Trophoblast cell (in vitro differentiated cells and primary cell): ENCODE measurements at regions not wholly inside any gene's neighbourhood (a gene's known extent, or its start where the extent isn't known, plus 50 kb on each side); places are given as distances from the start of the nearest gene placed in this dataset.

Experiments used
- DNase-seq, 2 donors: peaks; one replicate each; pipeline ENCODE4 v3.0.0-alpha.2; 2016
- H2AFZ ChIP-seq: 2 replicates; pipeline ENCODE4 v1.6.1; 2013; ENCODE audit warnings: low read length, moderate library complexity, mild to moderate bottlenecking; ENCODE audit not compliant: insufficient read depth, poor library complexity
- H2AK5ac ChIP-seq: 2 replicates; pipeline ENCODE4 v1.6.1; 2013; ENCODE audit warnings: mild to moderate bottlenecking, low read length
- H2BK120ac ChIP-seq: 2 replicates; pipeline ENCODE4 v1.6.1; 2013; ENCODE audit warnings: low read length, mild to moderate bottlenecking, moderate library complexity; ENCODE audit not compliant: insufficient read depth, poor library complexity
- H2BK12ac ChIP-seq: 2 replicates; pipeline ENCODE4 v1.6.1; 2013; ENCODE audit warnings: mild to moderate bottlenecking, low read length, moderate library complexity
- H2BK5ac ChIP-seq: 2 replicates; pipeline ENCODE4 v1.6.1; 2013; ENCODE audit warnings: low read length, low read depth, moderate library complexity, mild to moderate bottlenecking; ENCODE audit not compliant: poor library complexity
- H3K14ac ChIP-seq: 2 replicates; pipeline ENCODE4 v1.6.1; 2013; ENCODE audit warnings: mild to moderate bottlenecking, low read length
- H3K18ac ChIP-seq: 2 replicates; pipeline ENCODE4 v1.6.1; 2013; ENCODE audit warnings: mild to moderate bottlenecking, low read length
- H3K23ac ChIP-seq: 2 replicates; pipeline ENCODE4 v1.6.1; 2013; ENCODE audit warnings: low read length
- H3K27ac ChIP-seq: 2 replicates; pipeline ENCODE4 v1.5.1; 2013; ENCODE audit warnings: low read depth, mild to moderate bottlenecking, inconsistent platforms, low read length, moderate library complexity
- H3K27me3 ChIP-seq: 2 replicates; pipeline ENCODE4 v1.6.1; 2013; ENCODE audit warnings: inconsistent platforms, mild to moderate bottlenecking, low read length, moderate library complexity; ENCODE audit not compliant: insufficient read depth
- H3K36me3 ChIP-seq, 2 experiments: 1 replicate in 1 of 2; 2 replicates in 1 of 2; pipeline ENCODE4 v1.6.1; 2013; ENCODE audit warnings: low read length in 2 of 2, mild to moderate bottlenecking in 2 of 2, moderate library complexity in 1 of 2; ENCODE audit not compliant: insufficient read depth in 2 of 2, control insufficient read depth in 1 of 2
- H3K4ac ChIP-seq: 2 replicates; pipeline ENCODE4 v1.6.1; 2013; ENCODE audit warnings: low read depth, mild to moderate bottlenecking, low read length, moderate library complexity
- H3K4me1 ChIP-seq, 2 experiments: 1 replicate in 1 of 2; 2 replicates in 1 of 2; pipeline ENCODE4 v1.6.1; 2013; ENCODE audit warnings: low read length in 2 of 2, mild to moderate bottlenecking in 2 of 2, moderate library complexity in 1 of 2; ENCODE audit not compliant: insufficient read depth in 2 of 2, control insufficient read depth in 1 of 2
- H3K4me2 ChIP-seq: 2 replicates; pipeline ENCODE4 v1.6.1; 2013; ENCODE audit warnings: inconsistent platforms, mild to moderate bottlenecking, low read length, moderate library complexity
- H3K4me3 ChIP-seq: 2 replicates; pipeline ENCODE4 v1.5.1; 2013; ENCODE audit warnings: mild to moderate bottlenecking, low read depth, low read length, inconsistent platforms
- H3K79me1 ChIP-seq: one replicate; pipeline ENCODE4 v1.6.1; 2013; ENCODE audit warnings: low read length
- H3K79me2 ChIP-seq: 2 replicates; pipeline ENCODE4 v1.6.1; 2013; ENCODE audit warnings: low read length, mild to moderate bottlenecking; ENCODE audit not compliant: control insufficient read depth, insufficient read depth, poor library complexity
- H3K9ac ChIP-seq: 2 replicates; pipeline ENCODE4 v1.6.1; 2013; ENCODE audit warnings: mild to moderate bottlenecking, low read length
- H3K9me3 ChIP-seq: 2 replicates; pipeline ENCODE4 v1.6.1; 2013; ENCODE audit warnings: low read depth, mild to moderate bottlenecking, control low read depth, inconsistent platforms, low read length; ENCODE audit not compliant: insufficient read depth
- H4K12ac ChIP-seq: 2 replicates; pipeline ENCODE4 v1.6.1; 2013; ENCODE audit warnings: low read depth, mild to moderate bottlenecking, low read length, moderate library complexity
- H4K8ac ChIP-seq: 2 replicates; pipeline ENCODE4 v1.6.1; 2013; ENCODE audit warnings: low read depth, mild to moderate bottlenecking, low read length, moderate library complexity
- H4K91ac ChIP-seq: one replicate; pipeline ENCODE4 v1.6.1; 2013; ENCODE audit warnings: low read depth, mild to moderate bottlenecking, low read length, moderate library complexity
- WGBS: extraction: QIAGEN DNeasy Blood & Tissue Kit; methylation state at CpG from one replicate; pipeline ENCODE4 v1.1.7; 2013; ENCODE audit warnings: missing lambda C conversion rate; ENCODE audit not compliant: insufficient read length, insufficient coverage; ENCODE audit errors: extremely low coverage; 5-methylcytosine and 5-hydroxymethylcytosine counted together

DNA sequence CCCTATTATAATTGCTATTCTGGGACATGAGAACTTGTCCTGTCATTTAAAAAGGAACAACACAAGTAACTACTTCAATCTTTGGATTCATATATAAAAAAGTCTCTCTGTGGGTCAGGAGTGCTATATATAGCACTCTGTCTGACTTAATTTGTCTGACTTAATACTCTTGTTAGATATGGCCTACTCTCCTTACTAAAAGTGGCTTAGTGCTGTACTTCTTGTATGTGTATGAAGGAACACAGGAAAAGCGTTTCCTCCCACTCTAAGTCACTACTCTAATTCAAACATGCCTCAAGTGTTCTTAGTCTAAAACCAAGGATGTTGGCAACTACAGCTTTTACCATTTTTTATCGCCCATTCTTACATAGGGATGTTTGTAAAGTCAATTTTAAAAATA, 255.2 kb upstream of the ROBO1 start:
- H3K4ac ChIP-seq = no peak overlapping the region
- no peaks in the 10 kb centered on the region for H3K79me2 ChIP-seq
- no peak overlapping the region for H3K18ac ChIP-seq
- no peak overlapping the region for H4K91ac ChIP-seq
- no peak overlapping the region for H3K27ac ChIP-seq
- no peaks in the 10 kb centered on the region for H3K27me3 ChIP-seq
- H3K9ac ChIP-seq = no peak overlapping the region
- H2AK5ac ChIP-seq = no peak overlapping the region
- no peak overlapping the region for H3K4me3 ChIP-seq
- H3K4me2 ChIP-seq = no peak overlapping the region
- H3K4me1 ChIP-seq = no peaks in the 10 kb centered on the region
- H2AFZ ChIP-seq = no peak overlapping the region
- H3K9me3 ChIP-seq = no peaks in the 10 kb centered on the region
- no peak overlapping the region for H2BK12ac ChIP-seq
- H2BK5ac ChIP-seq = no peak overlapping the region
- WGBS = no CpG with 5 or more reads among the region's 2 CpGs
- no peak overlapping the region for H4K8ac ChIP-seq
- H4K12ac ChIP-seq = no peak overlapping the region
- no peak overlapping the region for H3K23ac ChIP-seq
- H3K36me3 ChIP-seq = no peaks in the 10 kb centered on the region
- no peak for DNase-seq
- no peak overlapping the region for H2BK120ac ChIP-seq
- H3K14ac ChIP-seq = no peak overlapping the region
- no peaks in the 10 kb centered on the region for H3K79me1 ChIP-seq

DNA sequence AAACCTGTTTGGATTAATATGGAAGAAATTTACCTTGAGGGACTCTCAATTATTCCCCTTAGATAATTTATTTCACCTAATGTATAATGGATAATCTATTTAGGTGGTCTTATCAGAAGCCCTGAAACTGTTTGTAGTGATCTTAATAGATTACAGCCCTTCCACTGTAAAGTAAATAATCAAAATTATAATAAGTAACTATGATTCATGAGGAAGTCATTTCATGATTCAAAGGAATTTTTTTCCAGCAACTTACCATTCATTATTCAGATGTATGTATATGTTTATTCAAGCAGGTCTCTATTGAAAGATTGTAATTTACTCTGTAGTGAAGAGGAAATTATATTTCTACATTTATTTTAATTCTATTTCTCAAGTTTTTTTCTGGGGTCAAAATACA, 250.6 kb upstream of the ROBO1 start:
- no peaks in the 10 kb centered on the region for H3K27me3 ChIP-seq
- no peak overlapping the region for H2BK12ac ChIP-seq
- H3K9ac ChIP-seq = no peak overlapping the region
- no peak overlapping the region for H3K4ac ChIP-seq
- H2BK5ac ChIP-seq = no peak overlapping the region
- no peaks in the 10 kb centered on the region for H3K36me3 ChIP-seq
- H2AK5ac ChIP-seq = no peak overlapping the region
- H3K14ac ChIP-seq = no peak overlapping the region
- H3K18ac ChIP-seq = no peak overlapping the region
- no peaks in the 10 kb centered on the region for H3K79me2 ChIP-seq
- no peak overlapping the region for H2BK120ac ChIP-seq
- H4K12ac ChIP-seq = no peak overlapping the region
- H3K4me3 ChIP-seq = no peak overlapping the region
- DNase-seq = no peak
- H4K8ac ChIP-seq = no peak overlapping the region
- H3K9me3 ChIP-seq = no peaks in the 10 kb centered on the region
- H3K79me1 ChIP-seq = no peaks in the 10 kb centered on the region
- H4K91ac ChIP-seq = no peak overlapping the region
- no peak overlapping the region for H2AFZ ChIP-seq
- H3K23ac ChIP-seq = no peak overlapping the region
- H3K4me1 ChIP-seq = no peaks in the 10 kb centered on the region
- no peak overlapping the region for H3K27ac ChIP-seq
- no peak overlapping the region for H3K4me2 ChIP-seq

DNA sequence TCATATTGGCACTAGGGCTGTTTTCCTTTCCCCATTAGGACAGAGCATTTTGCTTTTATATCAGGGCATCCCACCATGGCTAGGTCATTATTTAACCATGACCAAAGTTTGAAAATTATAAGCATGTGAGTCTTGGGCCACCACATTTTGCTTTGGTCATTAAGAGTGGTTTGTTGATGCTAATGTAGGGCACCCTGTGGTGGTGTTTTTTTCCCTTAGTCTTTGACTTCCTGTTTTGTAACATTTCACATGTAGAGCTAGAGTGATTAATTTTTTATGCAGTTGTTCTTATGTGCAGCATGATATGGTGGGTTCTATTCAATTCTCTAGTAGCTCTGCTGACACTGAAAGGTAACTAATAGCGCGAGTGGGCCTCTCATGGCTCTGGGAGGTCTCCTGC, 249.6 kb upstream of the ROBO1 start:
- Histone ChIP-seq H2AK5ac (no peak overlapping the region), H3K18ac (no peak overlapping the region), H3K27ac (no peak overlapping the region), H2BK12ac (no peak overlapping the region), H3K23ac (no peak overlapping the region), H3K9me3 (no peaks in the 10 kb centered on the region), H3K79me1 (no peaks in the 10 kb centered on the region), H4K8ac (no peak overlapping the region), H3K27me3 (no peaks in the 10 kb centered on the region), H4K12ac (no peak overlapping the region), H3K4ac (no peak overlapping the region), H2AFZ (no peak overlapping the region), H3K9ac (no peak overlapping the region), H2BK5ac (no peak overlapping the region), H3K4me3 (no peak overlapping the region), H3K14ac (no peak overlapping the region), H3K36me3 (no peaks in the 10 kb centered on the region), H3K4me2 (no peak overlapping the region), H3K79me2 (no peaks in the 10 kb centered on the region), H2BK120ac (no peak overlapping the region), H3K4me1 (no peaks in the 10 kb centered on the region), H4K91ac (no peak overlapping the region)
- no peak for DNase-seq
- WGBS = no CpG with 5 or more reads among the region's 2 CpGs

- Histone ChIP-seq H3K4me2 (no peak overlapping the region), H3K9me3 (no peaks in the 10 kb centered on the region), H3K18ac (no peak overlapping the region), H2AK5ac (no peak overlapping the region), H3K9ac (no peak overlapping the region), H2BK5ac (no peak overlapping the region), H3K14ac (no peak overlapping the region), H2BK12ac (no peak overlapping the region), H3K4me1 (no peaks in the 10 kb centered on the region), H4K8ac (no peak overlapping the region), H2AFZ (no peak overlapping the region), H3K4me3 (no peak overlapping the region), H3K4ac (no peak overlapping the region), H2BK120ac (no peak overlapping the region), H4K12ac (no peak overlapping the region), H3K23ac (no peak overlapping the region), H3K79me2 (no peaks in the 10 kb centered on the region), H4K91ac (no peak overlapping the region), H3K27ac (no peak overlapping the region), H3K79me1 (no peaks in the 10 kb centered on the region), H3K36me3 (no peaks in the 10 kb centered on the region), H3K27me3 (no peaks in the 10 kb centered on the region)
- DNase-seq = peak; percentile 14 to 65
- WGBS = no CpG with 5 or more reads among the region's 5 CpGs
Measured at GRCh38 chr3:80014576-80014975, 246.8 kb upstream of the ROBO1 start.
